HG02759 (cell line): ENCODE measurements at regions not wholly inside any gene's neighbourhood (a gene's known extent, or its start where the extent isn't known, plus 50 kb on each side); places are given as distances from the start of the nearest gene placed in this dataset.
"Not testable (repeated sequence)": the region's sequence is repeated elsewhere in the genome, so short reads cannot be mapped to it uniquely, and the experiment has no call there.

Experiments used
- ATAC-seq: cut with Tn5 transposase; IDR thresholded peaks from one replicate; pipeline ENCODE4 v1.9.1; 2021; ENCODE audit warnings: mild to moderate bottlenecking, moderate library complexity; ENCODE audit not compliant: unreplicated experiment

GRCh38 chr3:71927505-71928066 lies 142.6 kb upstream of the PROK2 start:
- no peak for ATAC-seq

GRCh38 chr3:71926616-71927015 lies 141.7 kb upstream of the PROK2 start:
- no peak for ATAC-seq

GRCh38 chr3:71926262-71926600 lies 141.3 kb upstream of the PROK2 start:
- ATAC-seq: no peak

- ATAC-seq: not testable (repeated sequence)
These were observed 140.7 kb upstream of the PROK2 start for GRCh38 chr3:71925511-71926261.

GRCh38 chr3:71924721-71925120 lies 139.8 kb upstream of the PROK2 start:
- ATAC-seq: no peak

GRCh38 chr3:71921036-71921435 lies 136.1 kb upstream of the PROK2 start:
- ATAC-seq: no peak

GRCh38 chr3:71919572-71919971 lies 134.6 kb upstream of the PROK2 start:
- no peak for ATAC-seq

- ATAC-seq: no peak
These were observed 132.6 kb upstream of the PROK2 start for GRCh38 chr3:71917545-71917944.

GRCh38 chr3:71916747-71917369 lies 131.9 kb upstream of the PROK2 start:
- no peak for ATAC-seq

GRCh38 chr3:71912839-71913495 lies 128.0 kb upstream of the PROK2 start:
- no peak for ATAC-seq

GRCh38 chr3:71910108-71910507 lies 125.2 kb upstream of the PROK2 start:
- ATAC-seq: no peak

GRCh38 chr3:71907996-71908395 lies 123.0 kb upstream of the PROK2 start:
- no peak for ATAC-seq

GRCh38 chr3:71906976-71907375 lies 122.0 kb upstream of the PROK2 start:
- ATAC-seq: no peak

GRCh38 chr3:71905426-71905825 lies 120.5 kb upstream of the PROK2 start:
- peak; percentile 91 for ATAC-seq

GRCh38 chr3:71903936-71904335 lies 119.0 kb upstream of the PROK2 start:
- no peak for ATAC-seq

GRCh38 chr3:71903112-71903495 lies 118.2 kb upstream of the PROK2 start:
- no peak for ATAC-seq

GRCh38 chr3:71902258-71903111 lies 117.5 kb upstream of the PROK2 start:
- ATAC-seq: no peak

- ATAC-seq: no peak
These were observed 116.7 kb upstream of the PROK2 start for GRCh38 chr3:71901645-71902044.

GRCh38 chr3:71900057-71900456 lies 115.1 kb upstream of the PROK2 start:
- no peak for ATAC-seq

GRCh38 chr3:71896751-71897150 lies 111.8 kb upstream of the PROK2 start:
- no peak for ATAC-seq
